Stomach (tissue), 4 donors: ENCODE measurements at regions not wholly inside any gene's neighbourhood (a gene's known extent, or its start where the extent isn't known, plus 50 kb on each side); places are given as distances from the start of the nearest gene placed in this dataset.

Experiments
- POLR2A ChIP-seq, 4 donors: fragments of 450-650 bp; IDR thresholded peaks; one replicate each; pipeline ENCODE4 v1.6.1; 2016; ENCODE audit warnings: antibody characterized with exemption in 4 of 4, control low read depth in 2 of 4, mild to moderate bottlenecking in 1 of 4, moderate library complexity in 1 of 4
- TF ChIP-seq, protein P1 (sequence below), 7 experiments: fragments of 450-650 bp in 4 of 7; fragments of 200-600 bp in 3 of 7; sonication (generic) in 3 of 7; IDR thresholded peaks; one replicate each; pipeline ENCODE4 v1.5.1; 2016 to 2019; ENCODE audit warnings: antibody characterized with exemption in 7 of 7, control low read depth in 2 of 7, mild to moderate bottlenecking in 1 of 7

GRCh38 chr1:98054786-98055185 is 134.0 kb upstream of the DPYD start:
- no peak for TF ChIP-seq POLR2A (IDR thresholded peaks at IDR 0.05)
- TF ChIP-seq, protein P1, sequence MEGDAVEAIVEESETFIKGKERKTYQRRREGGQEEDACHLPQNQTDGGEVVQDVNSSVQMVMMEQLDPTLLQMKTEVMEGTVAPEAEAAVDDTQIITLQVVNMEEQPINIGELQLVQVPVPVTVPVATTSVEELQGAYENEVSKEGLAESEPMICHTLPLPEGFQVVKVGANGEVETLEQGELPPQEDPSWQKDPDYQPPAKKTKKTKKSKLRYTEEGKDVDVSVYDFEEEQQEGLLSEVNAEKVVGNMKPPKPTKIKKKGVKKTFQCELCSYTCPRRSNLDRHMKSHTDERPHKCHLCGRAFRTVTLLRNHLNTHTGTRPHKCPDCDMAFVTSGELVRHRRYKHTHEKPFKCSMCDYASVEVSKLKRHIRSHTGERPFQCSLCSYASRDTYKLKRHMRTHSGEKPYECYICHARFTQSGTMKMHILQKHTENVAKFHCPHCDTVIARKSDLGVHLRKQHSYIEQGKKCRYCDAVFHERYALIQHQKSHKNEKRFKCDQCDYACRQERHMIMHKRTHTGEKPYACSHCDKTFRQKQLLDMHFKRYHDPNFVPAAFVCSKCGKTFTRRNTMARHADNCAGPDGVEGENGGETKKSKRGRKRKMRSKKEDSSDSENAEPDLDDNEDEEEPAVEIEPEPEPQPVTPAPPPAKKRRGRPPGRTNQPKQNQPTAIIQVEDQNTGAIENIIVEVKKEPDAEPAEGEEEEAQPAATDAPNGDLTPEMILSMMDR (IDR thresholded peaks at IDR 0.05): no peak
